Stimulated activated CD4-positive, alpha-beta T cell treated with anti-CD3 and anti-CD28 coated beads, Interleukin-15, amount 100 ng/mL, for 1 hour (primary cell): ENCODE measurements at regions not wholly inside any gene's neighbourhood (a gene's known extent, or its start where the extent isn't known, plus 50 kb on each side); places are given as distances from the start of the nearest gene placed in this dataset.
"Not testable (repeated sequence)": the region's sequence is repeated elsewhere in the genome, so short reads cannot be mapped to it uniquely, and the experiment has no call there.

Source experiments
- DNase-seq, 2 donors: peaks; one replicate each; pipeline ENCODE4 v3.0.0-alpha.2; 2020; ENCODE audit warnings: low read depth in 1 of 2, low spot score in 1 of 2

DNA sequence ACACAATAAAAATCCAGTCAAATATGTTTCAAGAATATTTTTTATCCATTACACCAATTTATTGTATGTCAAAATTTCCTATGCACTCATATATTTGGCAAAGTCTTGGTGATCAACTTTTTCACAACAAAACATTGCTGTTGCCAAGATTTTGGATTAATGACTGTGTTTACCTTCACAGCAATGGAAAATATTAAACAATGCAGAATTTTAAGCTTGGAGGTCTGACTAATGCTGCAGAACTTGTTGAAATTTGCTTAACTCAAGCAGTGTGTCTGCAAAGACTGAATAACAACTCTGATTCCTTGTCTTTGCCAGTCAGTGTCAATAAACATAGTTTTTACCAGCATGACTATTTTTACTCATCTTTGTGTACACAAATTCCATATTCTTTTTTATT is 336.4 kb downstream of the CCER1 start:
- DNase-seq = no peak

GRCh38 chr12:90611891-90612290 is 343.1 kb downstream of the CCER1 start:
- DNase-seq = no peak

DNA sequence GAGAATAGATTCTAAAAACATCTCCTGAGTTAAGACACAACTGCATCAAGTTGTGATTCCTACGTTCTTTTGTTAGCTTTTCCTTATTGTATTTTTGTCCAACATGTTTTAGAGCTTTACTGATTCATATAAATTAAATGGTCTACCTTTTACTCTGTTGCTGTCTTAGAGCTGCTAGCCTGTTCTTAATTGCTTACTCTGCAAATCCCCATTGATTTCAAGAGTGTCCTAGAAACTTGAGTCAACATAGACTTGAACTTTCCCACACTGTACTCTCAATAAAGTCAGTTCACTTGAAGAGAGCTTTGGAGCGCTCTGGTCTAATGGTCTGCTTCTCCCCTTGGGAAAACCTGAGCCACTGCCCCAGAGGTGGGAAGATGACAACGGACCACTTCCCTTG is 343.9 kb downstream of the CCER1 start:
- DNase-seq = no peak

GRCh38 chr12:90593596-90594295 is 361.2 kb downstream of the CCER1 start:
- DNase-seq = no peak

- no peak for DNase-seq
Measured at GRCh38 chr12:90589956-90590355, 365.0 kb downstream of the CCER1 start.

DNA sequence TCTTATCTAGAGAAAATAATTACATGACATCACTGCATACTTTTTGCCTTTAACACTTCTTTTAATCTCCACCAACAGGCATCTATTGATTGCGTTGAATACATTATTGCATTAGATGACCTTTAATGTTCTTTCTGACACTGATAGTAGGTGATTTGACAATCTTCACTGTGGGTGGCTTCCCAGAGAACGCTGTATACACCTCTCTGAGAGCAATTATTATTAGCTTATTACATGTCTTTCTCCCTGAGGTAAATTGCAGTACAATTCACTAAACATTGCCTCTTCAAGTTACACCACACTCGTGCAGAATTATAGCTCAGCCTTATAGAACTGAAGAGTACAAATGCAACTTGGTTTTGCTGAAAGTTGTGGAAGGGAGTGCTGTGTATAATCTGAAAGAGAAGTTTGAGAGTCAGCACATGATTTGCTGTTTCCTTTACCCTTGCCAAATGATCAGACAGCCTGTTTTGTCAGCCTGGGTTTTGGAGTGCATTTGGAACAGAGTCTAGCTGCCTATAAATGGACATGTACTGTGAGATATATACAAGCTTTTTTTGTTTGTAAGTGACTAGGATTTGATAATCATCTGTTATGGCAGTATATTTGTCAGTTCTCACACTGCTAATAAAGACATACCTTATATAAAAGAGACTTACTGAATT is 369.2 kb downstream of the CCER1 start:
- no peak for DNase-seq

DNA sequence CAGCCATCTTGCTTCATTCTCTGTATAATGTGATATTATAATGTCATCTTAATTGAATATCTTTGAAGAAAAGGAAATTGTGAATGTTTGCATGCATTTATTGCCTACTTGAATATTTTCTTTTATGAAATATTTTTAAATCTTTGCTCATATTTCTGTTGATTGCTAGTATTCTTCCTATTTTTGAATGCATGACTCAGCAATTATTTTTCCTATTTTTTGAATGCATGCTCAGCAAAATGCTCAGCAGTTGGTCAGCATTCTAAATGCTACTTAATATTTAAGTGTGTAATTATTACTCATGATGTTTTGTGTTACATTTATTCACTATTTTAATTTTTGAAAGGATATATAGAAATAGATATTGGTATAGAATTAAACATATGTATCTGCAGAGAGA is 378.3 kb downstream of the CCER1 start:
- DNase-seq = no peak

DNA sequence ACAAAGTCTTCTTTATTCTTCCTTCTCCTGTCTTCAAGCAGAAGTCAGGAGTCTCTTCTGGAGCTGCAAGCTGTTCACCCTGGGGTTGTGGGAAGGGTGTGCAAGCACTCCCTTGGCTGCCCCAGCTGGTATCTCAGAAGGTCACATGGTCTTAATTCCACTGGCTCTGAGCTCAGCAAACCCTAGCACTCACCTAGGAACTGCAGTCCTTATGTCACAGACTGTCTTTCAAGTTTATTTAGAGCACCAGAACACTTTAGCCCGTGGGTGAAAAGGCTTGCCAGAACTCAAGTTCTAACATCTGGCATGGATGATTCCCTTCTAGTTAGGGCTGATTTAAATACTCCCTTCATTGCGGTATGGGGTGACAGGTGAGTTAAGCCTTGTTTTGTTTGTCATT is 379.0 kb downstream of the CCER1 start:
- DNase-seq = no peak

DNA sequence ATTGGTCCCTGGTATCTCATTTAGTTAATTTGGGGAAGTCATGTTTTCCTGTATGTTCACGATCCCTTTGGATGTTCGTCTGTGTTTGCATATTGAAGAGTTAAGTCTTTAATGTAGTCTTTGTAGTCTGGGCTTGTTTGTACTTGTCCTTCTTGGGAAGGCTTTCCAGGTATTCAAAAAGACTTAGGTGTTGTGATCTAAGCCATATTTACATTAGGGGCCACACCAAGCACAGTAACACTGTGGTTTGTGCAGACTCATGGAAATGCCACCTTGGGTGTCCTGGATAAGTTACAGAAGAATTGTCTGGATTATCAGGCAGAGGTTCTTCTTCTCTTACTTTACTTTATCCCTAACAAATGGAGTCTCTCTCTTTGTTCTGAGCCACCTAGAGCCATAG is 380.3 kb downstream of the CCER1 start:
- DNase-seq = no peak

DNA sequence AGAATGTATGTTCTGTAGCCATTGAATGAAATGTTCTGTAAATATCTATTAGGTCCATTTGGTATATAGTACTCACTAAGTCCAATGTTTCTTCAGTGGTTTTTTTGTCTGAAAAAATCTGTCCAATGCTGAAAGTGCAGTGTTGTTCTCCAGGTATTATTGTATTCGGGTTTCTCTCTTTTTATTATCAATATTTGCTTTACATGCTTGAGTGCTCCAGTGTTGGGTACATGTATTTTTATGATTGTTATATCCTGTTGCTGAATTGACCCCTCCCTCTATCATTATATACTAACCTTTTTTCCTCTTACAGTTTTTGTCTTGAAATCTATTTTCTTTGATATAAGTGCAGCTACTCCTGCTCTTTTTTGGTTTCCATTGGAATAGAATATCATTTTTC is 382.2 kb downstream of the CCER1 start:
- DNase-seq = no peak

- DNase-seq = no peak
Measured at GRCh38 chr12:90569685-90570084, 385.3 kb downstream of the CCER1 start.

DNA sequence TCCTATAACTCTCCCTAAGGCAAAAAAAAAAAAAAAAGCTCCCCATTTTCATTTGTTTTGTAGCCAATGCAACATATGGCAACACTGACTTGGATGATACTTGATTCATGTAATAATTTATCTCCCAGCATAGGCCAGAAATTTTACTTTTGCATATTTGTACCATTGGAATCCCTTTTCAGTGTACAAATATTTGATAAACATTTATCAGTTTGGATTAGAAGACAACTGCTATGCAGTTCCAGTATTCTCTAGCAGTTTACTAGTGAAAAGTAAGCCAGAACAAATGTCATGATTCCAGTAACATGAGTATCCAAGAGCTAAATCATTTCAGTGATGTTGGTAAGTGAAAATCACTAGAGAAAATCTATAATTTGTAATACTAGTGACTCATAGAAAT is 392.3 kb downstream of the CCER1 start:
- no peak for DNase-seq

- DNase-seq = no peak
Measured at GRCh38 chr12:90548595-90548994, 406.4 kb downstream of the CCER1 start.

DNA sequence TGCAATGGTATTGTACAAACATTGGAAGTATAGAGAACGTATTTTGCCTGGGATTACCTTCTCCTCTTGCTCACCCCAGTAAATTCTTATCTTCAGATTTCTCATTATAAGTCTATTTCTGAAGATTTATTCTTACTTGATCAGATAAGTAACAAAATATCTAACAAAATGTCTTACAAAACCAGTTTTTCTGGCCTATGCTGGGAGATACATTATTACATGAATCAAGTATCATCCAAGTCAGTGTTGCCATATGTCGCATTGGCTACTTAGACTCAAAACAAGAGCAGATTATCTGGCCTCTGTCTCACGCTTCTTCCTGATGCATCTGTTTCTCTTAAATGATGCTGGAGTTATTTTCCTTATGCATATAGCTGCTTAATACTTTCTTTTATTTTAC is 408.5 kb downstream of the CCER1 start:
- no peak for DNase-seq

DNA sequence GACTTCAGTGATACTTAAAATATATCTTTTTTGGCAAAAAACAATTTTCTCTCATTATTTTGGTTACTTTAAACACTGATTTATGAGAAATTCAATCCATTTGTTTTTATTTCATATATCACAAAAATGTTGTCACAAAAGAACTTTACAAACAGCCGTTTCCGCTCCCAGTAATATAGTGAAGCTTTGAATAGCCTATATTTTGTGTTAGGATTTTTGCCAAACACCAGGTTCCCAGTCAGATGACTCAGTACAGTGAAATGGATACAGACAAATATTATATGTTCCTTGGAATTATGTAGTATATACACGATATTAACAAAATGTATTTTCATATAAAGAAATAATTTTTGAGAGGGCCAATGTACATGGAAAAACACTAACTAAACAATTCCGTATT is 411.1 kb downstream of the CCER1 start:
- DNase-seq = no peak

- DNase-seq = no peak
Measured at GRCh38 chr12:90543374-90543773, 411.6 kb downstream of the CCER1 start.

GRCh38 chr12:90542852-90543251 is 412.1 kb downstream of the CCER1 start:
- DNase-seq = not testable (repeated sequence)

- DNase-seq = not testable (repeated sequence)
Measured at GRCh38 chr12:90533828-90534227, 421.1 kb downstream of the CCER1 start.

DNA sequence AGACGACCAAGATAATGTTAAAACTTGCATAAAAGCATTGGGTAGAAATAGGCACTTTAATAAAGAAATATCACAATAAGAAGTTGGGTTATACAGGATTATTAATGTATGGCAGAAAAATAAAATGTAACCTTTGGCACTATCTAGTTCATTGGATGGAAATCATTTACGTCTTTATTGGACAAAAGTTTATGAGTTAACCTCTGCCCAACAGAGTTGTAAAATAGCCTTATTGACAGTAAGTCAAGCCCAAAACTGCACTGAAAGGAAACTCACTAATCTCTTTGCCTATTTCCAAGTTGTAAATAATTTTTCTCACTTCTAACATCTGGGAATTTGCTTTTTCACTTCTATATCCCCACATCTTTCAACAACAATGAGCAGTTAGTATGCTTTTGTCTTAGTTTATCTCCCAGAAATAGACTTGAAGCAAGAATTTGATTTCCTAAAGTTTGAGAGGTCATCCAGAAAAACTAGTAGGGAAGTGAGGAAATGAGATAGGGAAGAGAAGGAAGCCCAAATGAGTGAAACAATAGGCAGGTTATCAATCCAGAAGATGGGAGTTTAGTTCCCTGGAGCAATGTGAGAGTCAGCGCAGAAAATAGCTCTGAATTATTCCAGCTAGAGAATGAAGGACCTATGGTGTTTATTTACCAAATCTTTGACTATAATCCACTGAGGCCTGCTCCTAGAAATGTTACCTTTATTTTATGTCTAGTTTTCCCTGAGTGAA is 434.8 kb downstream of the CCER1 start:
- no peak for DNase-seq

DNA sequence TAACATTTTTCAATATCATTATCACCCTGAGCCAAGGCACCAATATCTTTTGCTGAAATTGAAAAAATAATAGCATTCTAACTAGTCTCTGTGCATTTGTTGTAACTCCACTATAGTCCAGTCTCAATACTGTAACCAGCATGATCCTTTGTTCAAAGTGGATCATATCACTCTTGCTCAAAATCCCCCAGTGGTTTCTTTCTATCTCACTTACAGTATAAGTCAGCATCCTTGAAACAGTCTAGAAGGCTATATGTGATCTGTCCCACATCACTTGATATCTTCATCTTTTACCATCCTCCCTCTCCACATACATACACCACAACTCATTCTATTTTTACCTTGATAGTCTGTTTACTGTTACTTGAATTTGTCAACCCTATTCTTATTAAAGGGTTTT is 435.7 kb downstream of the CCER1 start:
- DNase-seq = no peak

- DNase-seq = no peak
Measured at GRCh38 chr12:90515199-90516175, 439.5 kb downstream of the CCER1 start.
